SKM-1 (cell line): ENCODE measurements at regions not wholly inside any gene's neighbourhood (a gene's known extent, or its start where the extent isn't known, plus 50 kb on each side); places are given as distances from the start of the nearest gene placed in this dataset.
"Not testable (repeated sequence)": the region's sequence is repeated elsewhere in the genome, so short reads cannot be mapped to it uniquely, and the experiment has no call there.

Source experiments
- DNase-seq: peaks from one replicate; lab custom pipeline; 2025; ENCODE audit not compliant: unreplicated experiment; lab: John Stamatoyannopoulos, UW

DNA sequence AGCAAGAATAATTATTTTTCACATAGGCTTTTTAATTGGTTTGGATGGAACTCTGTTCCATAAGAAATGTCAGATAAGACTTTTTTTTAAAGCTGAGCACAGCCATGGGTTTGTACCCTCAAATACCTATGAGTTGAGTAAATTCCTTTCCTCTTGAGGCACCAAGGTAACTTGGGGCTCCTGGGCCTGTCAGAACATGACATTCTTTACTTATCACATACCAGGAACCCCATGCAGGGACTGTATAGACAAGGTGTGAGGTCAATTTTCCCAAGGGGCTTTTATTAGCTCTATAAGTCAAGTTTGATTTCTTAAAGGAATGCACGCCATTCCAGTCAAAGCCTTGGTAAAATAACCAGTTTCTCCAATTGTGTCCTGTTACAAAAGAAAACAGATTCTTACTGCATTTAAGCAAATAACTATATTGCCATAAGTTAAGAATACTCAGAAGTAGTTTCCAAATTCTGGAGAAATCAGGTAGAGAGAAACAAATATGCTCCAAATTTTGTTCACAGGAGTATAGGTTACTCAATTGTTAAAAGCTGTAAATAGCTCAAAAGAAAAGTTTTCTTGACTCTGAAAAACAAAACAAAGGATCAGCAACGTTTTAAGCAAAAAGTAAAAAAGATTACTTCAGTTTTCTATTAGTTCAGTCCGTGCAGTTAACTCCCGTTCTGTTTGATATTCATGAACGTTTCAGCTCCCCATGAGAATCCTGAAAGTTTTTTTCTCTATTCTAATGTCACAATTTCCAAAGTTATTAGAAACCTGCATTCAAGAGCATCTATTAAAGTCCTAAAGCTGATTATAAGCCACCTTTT lies 167.5 kb upstream of the NAMPT start:
- no peak for DNase-seq

DNA sequence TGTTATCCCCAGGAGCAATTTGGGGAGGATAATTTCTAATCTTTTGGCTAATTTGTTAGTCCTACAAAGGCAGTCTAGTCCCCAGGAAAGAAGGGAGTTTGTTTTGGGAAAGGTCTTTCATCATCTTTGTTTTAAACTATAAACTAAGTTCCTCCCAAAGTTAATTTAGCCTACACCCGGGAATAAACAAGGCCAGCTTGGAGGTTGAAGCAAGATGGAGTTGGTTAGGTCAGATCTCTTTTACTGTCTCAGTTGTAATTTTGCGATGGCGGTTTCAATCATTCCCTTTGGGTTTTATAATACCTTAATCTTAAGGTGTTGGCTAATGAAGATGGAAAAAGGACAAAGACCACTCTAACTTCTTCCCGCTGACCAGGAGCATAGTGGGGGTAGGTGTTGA lies 166.4 kb upstream of the NAMPT start:
- no peak for DNase-seq

- no peak for DNase-seq
Observed at GRCh38 chr7:106450716-106451115, 165.9 kb upstream of the NAMPT start.

DNA sequence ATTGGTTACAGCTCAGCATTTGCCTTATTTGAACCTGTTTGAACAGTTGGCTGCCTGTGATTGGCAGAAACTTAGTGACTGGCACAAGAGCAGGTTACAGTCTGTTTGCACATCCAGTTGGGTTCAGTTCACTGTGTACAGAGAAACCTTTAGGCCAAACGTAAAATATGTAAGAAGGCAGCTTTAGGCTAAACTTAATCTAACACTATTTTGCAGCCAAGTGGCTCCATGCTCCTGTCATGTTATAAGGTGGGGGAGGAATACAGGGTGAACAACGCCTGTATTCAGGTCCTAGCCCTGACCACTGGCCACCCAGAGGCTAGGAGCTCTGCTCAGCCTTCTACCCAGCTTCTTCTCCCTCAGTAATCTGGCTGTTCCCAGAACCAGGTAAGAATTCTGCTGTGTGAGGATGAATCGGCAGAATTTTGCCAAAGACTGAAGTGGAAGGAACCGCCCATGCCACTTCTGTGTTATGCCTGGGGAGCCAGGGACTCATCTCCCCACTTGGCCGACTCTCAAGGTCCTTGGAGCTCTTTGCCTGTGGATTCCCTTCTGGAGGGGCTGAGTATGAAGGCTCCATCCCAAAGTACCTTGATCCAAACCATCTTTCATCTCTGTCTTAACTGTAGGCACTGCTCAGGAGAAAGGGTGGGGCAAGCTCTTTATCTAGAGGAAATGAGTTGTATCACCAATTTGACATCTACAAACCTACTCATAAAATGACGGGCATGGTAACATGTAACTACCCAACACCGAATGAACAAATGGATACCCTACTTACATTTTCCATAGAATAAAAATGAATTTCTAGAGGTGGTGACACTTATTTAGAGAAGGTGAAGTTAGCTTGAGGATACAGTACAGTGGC lies 164.4 kb upstream of the NAMPT start:
- DNase-seq = no peak

- no peak for DNase-seq
Observed at GRCh38 chr7:106448346-106448991, 163.7 kb upstream of the NAMPT start.

DNA sequence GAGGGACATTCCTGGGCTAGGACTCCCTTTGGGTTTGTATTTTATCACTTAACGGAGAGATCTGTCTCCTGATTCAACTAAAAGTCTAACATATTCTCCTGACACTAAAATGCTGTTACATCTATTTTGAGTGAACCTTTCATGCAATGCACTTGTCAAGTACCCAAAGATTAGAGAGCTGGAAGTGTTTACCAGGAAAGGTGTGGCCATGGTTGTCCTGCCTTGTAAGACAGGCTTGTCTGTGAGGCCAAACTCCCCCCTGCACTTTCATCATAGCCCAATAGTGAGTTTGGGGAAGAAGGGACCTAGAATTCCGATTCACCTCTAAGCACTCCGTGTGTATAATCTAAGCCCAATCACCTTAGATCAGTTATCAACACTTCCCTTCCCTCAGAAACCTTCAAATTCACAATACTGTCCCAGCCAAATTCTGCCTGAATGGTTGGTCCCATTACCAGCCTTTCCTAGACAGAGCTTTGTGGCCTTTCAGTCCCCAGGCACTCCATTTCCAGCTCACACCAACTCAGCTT lies 162.6 kb upstream of the NAMPT start:
- no peak for DNase-seq

DNA sequence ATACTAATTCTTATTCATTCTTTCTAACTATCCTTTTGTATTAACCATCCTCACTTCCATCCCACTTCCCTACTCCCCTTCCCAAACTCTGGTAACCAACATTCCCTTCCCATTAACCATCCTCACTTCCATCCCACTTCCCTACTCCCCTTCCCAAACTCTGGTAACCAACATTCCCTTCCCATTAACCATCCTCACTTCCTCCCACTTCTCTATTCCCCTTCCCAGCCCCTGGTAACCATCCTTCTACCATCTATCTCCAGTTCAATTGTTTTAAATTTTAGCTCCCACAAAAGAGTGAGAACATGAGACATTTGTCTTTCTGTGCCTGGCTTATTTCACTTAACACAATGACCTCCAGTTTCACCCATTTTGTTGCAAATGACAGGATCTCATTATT lies 160.6 kb upstream of the NAMPT start:
- DNase-seq = not testable (repeated sequence)

DNA sequence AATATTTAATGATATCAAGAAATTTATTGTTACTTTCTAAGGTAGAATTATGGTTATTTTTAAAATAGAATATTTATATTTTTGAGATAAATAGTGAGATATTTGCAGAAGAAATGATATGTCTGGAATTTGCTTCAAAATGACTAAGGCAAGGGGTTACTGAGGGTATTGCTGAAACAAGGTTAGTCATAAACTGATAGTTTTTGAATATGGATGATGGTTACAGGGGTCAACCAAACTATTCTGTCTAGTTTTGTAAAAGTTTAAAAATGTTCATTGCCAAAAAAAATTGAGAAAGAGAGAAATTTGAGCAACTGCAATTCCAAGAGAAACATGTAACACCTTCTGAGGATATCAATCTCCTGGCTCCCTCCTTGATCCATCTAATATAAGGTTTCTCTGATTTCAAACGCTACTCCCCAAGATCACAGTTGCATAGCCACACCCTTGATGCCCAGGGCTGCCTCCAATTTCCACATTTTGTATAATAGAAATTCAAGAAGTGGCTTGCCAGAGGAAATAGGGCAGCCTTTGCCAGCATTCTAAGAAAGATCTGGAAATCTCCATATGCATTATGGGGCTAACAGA lies 159.4 kb upstream of the NAMPT start:
- no peak for DNase-seq

DNA sequence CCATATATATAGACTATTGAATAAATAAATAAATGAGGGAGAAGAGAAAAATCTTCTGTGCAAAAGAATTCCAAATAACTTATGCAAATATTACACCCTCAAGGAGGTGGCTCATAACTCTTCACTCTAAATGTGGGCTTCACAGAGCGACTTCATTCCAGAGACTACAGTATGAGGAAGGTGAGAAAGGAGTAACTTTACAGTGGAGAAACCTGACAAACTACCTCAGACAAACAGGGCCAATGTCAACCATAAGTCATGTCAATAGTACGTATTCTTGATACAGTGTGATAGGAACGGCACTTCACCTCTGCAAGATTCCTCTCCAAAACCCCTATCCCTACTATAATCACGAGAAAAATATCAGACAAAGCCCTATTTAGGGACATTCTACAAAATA lies 158.4 kb upstream of the NAMPT start:
- no peak for DNase-seq

- DNase-seq = no peak
Observed at GRCh38 chr7:106442476-106442875, 157.7 kb upstream of the NAMPT start.

- DNase-seq = not testable (repeated sequence)
Observed at GRCh38 chr7:106441343-106441742, 156.6 kb upstream of the NAMPT start.

DNA sequence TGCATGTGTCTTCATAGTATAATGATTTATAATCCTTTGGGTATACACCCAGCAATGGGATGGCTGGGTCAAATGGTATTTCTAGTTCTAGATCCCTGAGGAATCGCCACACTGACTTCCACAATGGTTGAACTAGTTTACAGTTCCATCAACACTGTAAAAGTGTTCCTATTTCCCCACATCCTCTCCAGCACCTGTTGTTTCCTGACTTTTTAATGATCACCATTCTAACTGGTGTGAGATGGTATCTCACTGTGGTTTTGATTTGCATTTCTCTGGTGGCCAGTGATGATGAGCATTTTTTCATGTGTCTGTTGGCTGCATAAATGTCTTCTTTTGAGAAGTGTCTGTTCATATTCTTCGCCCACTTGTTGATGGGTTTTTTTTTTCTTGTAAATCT lies 152.2 kb upstream of the NAMPT start:
- not testable (repeated sequence) for DNase-seq

DNA sequence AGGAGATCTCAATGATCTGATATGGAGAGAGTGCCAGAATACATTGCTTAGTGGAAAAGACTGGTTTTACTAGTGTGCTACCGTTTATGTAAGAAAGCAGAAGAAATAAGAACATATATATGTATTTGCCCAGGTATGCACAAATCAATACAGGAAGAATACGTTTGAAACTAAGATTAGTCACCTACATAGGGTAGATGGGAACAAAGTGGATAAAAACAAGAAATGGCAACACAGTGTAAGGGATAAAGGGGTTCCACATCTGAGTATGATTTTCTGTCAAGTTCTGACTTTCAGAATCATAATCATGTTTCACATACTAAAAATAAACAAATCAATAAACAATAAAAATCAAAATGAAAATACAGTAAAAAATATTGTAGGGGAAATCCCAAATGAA lies 148.6 kb upstream of the NAMPT start:
- no peak for DNase-seq

DNA sequence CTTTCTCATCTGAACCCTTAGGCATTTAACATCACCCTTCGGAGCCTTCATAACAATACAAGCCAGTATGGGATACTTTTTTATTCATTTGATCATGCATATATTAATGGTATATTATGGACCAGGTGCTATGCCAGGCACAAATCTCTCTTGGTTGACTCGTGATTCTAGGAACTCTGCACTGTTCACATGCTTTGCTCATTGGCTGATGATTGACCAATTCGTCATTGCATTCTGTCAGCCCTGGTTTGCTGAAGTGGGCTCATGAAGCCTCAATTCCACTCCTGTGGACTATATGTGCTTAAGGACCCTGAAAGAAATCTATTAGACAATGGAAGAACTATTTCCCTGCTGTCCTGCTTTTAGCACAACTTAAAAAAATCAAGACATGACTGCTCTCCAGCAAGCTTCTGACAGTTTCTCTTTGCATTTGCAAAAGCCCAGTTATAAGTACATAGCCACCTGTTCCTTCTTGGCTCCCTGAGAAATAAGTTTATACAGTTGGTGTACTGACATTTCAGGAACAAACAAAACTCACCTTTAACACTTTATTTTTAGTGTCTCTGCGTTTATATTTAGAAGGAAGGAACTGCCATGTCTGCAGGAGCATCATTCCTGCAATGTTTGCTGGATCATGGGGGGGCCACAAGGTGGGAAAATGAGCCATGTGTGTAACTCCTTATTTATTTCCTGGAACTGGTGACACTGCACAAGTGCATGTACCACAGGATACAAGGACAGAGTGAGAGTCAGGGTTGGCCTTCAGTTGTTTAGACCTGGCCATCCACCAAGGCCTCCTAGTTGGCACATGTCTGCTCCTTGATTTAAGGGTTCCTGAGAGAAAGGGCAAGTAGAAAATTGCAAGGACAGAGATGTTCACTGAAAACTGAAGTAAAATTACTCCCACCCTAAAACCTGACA lies 146.0 kb upstream of the NAMPT start:
- DNase-seq = no peak

- no peak for DNase-seq
Observed at GRCh38 chr7:106430103-106430502, 145.3 kb upstream of the NAMPT start.

GRCh38 chr7:106426803-106427202 lies 142.0 kb upstream of the NAMPT start:
- no peak for DNase-seq

DNA sequence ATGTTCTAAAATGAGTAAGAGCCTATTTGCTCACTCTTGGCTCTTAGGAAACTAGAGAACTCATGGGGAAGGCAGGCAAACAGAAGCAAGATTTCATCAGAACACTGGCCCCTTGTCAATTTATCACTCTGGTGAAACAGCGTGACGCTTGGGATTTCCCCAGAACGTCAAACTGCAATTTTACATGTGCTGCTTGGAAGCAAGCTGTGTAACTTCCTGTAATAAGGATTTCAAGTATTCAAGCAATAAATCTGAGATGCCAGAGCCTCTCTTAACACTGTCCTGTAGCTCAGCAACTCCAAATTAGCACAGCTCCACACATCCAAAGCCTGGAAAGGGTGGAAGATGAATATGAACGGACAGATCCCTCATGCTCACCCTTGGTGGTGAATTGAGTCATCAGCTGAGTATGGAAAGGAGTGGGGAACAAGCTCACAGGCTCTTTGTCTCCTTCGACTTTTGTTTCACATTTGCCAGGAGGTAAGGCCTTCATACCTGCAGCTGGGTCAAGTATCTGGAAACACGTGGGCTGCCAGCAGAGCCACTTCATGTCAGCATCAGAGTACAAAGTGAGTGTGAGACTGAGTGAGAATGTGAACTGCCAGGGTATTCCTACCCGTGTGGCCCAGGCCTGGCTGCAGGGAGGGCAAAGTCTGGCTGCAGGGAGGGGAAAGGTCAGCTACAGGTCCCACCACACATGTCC lies 140.4 kb upstream of the NAMPT start:
- peak; percentile 81 for DNase-seq

DNA sequence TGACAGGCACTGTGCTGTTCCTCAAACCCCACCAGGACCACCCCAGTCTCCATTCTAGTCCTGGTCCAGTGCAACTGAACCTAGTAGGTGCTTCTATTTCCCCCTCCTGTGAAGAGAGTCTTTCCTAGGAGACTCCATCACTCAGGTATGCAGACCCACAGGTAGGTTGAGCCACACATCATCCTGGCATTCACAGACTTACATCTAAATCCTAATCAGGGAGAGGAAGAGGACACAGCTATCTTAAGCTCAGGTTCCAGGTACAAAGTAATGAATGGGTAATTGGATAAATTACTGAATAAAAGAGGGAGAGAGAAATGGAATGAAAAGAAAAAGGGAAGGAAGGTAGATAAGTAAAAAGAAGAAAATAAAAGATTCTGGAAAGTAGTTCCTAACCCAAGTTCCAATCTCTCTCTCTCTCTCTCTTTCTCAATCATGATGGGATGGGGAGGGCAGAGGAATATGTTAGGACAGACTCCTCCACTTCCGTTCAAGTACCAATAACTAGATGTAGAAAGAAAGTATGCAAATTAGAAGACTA lies 139.8 kb upstream of the NAMPT start:
- DNase-seq = no peak

GRCh38 chr7:106423821-106424475 lies 139.2 kb upstream of the NAMPT start:
- no peak for DNase-seq
